SK-N-MC (cell line): ENCODE measurements at regions not wholly inside any gene's neighbourhood (a gene's known extent, or its start where the extent isn't known, plus 50 kb on each side); places are given as distances from the start of the nearest gene placed in this dataset.

ENCODE experiments used
- EZH2 ChIP-seq: fragments of 200-600 bp; sonication (generic); IDR thresholded peaks from one replicate; pipeline ENCODE4 v1.6.1; 2017; ENCODE audit warnings: antibody characterized with exemption
- POLR2AphosphoS5 ChIP-seq: IDR thresholded peaks from 2 replicates; pipeline ENCODE4 v1.6.1; 2012; ENCODE audit warnings: mild to moderate bottlenecking, low read depth, low read length, borderline replicate concordance

GRCh38 chr5:20832204-20833080 is 844.4 kb upstream of the CDH18 start:
- TF ChIP-seq EZH2: no peak
- TF ChIP-seq POLR2AphosphoS5: no peak
